H1 (cell line): ENCODE measurements at regions not wholly inside any gene's neighbourhood (a gene's known extent, or its start where the extent isn't known, plus 50 kb on each side); places are given as distances from the start of the nearest gene placed in this dataset.
A peak's percentile ranks its signal among the peaks of the same experiment; 100 is the strongest.

Experiments used
- CHD1 ChIP-seq: IDR thresholded peaks from 2 replicates; pipeline ENCODE4 v1.6.1; 2012; ENCODE audit warnings: low read depth, low read length, improper control_type of control experiment
- CTCF ChIP-seq, 3 experiments: IDR thresholded peaks; 1 replicate in 2 of 3; 2 replicates in 1 of 3; pipeline versions ENCODE4 v1.5.1 to v1.6.1; 2011; ENCODE audit warnings: low read length in 3 of 3, mild to moderate bottlenecking in 3 of 3, inconsistent platforms in 2 of 3, low read depth in 1 of 3, moderate library complexity in 1 of 3; ENCODE audit not compliant: insufficient read depth in 1 of 3; ENCODE audit errors: control extremely low read depth in 1 of 3
- EGR1 ChIP-seq: IDR thresholded peaks from 2 replicates; pipeline ENCODE4 v1.6.1; 2011; ENCODE audit warnings: low read depth, low read length, borderline replicate concordance
- HDAC2 ChIP-seq, 2 experiments: fragments of 300-600 bp in 1 of 2; sonication (generic) in 1 of 2; IDR thresholded peaks; 2 replicates each; pipeline ENCODE4 v1.6.1; 2011 to 2012; ENCODE audit warnings: low read depth in 2 of 2, low read length in 2 of 2, mild to moderate bottlenecking in 2 of 2, moderate library complexity in 2 of 2, borderline replicate concordance in 1 of 2, inconsistent platforms in 1 of 2
- HDAC6 ChIP-seq: IDR thresholded peaks from one replicate; pipeline ENCODE4 v1.7.1; 2012; ENCODE audit warnings: low read depth, mild to moderate bottlenecking, inconsistent platforms, low read length, moderate library complexity
- JUN ChIP-seq: IDR thresholded peaks from 2 replicates; pipeline ENCODE4 v1.6.1; 2011; ENCODE audit warnings: low read depth, mild to moderate bottlenecking, improper control_type of control experiment, low read length
- KDM5A ChIP-seq: fragments of 200-600 bp; IDR thresholded peaks from 2 replicates; pipeline ENCODE4 v1.7.1; 2012; ENCODE audit warnings: mild to moderate bottlenecking, low read length, inconsistent platforms, mixed read lengths
- NRF1 ChIP-seq: IDR thresholded peaks from 2 replicates; pipeline ENCODE4 v1.6.1; 2011; ENCODE audit warnings: mild to moderate bottlenecking, low read depth, low read length, improper control_type of control experiment
- RBBP5 ChIP-seq: IDR thresholded peaks from 2 replicates; pipeline ENCODE4 v1.7.1; 2012; ENCODE audit warnings: low read depth, mild to moderate bottlenecking, inconsistent platforms, low read length, moderate library complexity, borderline replicate concordance
- SIRT6 ChIP-seq: IDR thresholded peaks from one replicate; pipeline ENCODE4 v1.7.1; 2012; ENCODE audit warnings: low read length, inconsistent platforms
- SP1 ChIP-seq: IDR thresholded peaks from 2 replicates; pipeline ENCODE4 v1.6.1; 2011; ENCODE audit warnings: low read depth, low read length
- SP2 ChIP-seq: IDR thresholded peaks from 2 replicates; pipeline ENCODE4 v1.6.1; 2012; ENCODE audit warnings: mild to moderate bottlenecking, low read length, inconsistent platforms
- TF ChIP-seq, protein P1 (sequence below): IDR thresholded peaks from 2 replicates; pipeline ENCODE4 v1.6.1; 2012; ENCODE audit warnings: inconsistent platforms

DNA sequence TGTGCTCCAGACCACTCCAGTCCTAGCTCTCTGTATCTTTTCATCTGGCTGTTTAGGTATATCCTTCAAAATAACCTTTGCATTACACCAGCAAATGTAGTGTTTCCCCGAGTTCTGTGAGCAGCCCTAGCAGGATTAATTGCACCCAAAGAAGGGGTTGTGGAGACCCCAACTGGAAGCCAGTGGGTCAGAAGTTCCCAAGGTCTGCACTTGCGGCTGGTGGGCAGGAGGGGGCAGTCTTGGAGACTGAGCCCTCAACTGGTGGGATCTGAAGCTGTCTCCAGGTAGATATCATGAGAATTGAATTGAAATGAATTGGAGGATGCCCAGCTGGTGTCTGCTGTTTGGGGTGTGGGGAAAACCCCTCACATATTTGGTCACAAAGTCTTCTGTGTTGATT lies 1485.3 kb upstream of the TENM3 start (continued):
- TF ChIP-seq SP2 (no peak), EGR1 (no peak), SP1 (no peak), KDM5A (no peak), CHD1 (no peak), SIRT6 (no peak), HDAC6 (no peak), RBBP5 (no peak), CTCF (IDR thresholded peaks at IDR 0.05; ENCODE audit: control extremely low read depth in 1 of 3, insufficient read depth in 1 of 3, low read depth in 1 of 3, low read length in 3 of 3) (peak; percentile 76 to 98 (median 82)), NRF1 (no peak), HDAC2 (IDR thresholded peaks at IDR 0.05; ENCODE audit: borderline replicate concordance in 1 of 2, low read depth in 2 of 2, low read length in 2 of 2) (no peak), JUN (no peak)
- TF ChIP-seq, protein P1, sequence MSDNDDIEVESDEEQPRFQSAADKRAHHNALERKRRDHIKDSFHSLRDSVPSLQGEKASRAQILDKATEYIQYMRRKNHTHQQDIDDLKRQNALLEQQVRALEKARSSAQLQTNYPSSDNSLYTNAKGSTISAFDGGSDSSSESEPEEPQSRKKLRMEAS = no peak
